ENCODE measurements at regions not wholly inside any gene's neighbourhood (a gene's known extent, or its start where the extent isn't known, plus 50 kb on each side); places are given as distances from the start of the nearest gene placed in this dataset.

DNA sequence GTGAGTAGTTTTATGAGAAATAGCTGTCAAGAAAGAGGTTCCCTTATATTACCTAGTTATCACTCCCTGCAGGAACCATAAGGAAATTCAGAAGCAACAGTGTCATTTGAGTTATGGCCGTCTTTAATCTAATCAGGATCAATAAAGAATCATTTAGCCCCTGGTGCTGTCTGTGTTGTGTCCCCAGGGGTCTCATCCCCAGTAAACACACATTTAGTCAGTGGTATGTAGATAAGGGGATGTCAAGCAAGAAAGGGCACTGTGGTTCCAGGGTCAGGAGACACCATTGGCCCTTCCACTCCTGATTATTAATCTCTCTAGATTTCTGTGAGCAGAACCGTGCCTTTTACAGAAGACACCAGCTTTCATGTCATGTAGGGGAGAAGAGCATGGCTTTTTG, 158.0 kb upstream of the SEMA6A start:
- TF ChIP-seq, protein P1, sequence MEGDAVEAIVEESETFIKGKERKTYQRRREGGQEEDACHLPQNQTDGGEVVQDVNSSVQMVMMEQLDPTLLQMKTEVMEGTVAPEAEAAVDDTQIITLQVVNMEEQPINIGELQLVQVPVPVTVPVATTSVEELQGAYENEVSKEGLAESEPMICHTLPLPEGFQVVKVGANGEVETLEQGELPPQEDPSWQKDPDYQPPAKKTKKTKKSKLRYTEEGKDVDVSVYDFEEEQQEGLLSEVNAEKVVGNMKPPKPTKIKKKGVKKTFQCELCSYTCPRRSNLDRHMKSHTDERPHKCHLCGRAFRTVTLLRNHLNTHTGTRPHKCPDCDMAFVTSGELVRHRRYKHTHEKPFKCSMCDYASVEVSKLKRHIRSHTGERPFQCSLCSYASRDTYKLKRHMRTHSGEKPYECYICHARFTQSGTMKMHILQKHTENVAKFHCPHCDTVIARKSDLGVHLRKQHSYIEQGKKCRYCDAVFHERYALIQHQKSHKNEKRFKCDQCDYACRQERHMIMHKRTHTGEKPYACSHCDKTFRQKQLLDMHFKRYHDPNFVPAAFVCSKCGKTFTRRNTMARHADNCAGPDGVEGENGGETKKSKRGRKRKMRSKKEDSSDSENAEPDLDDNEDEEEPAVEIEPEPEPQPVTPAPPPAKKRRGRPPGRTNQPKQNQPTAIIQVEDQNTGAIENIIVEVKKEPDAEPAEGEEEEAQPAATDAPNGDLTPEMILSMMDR (IDR thresholded peaks at IDR 0.05): no peak
- TF ChIP-seq POLR2A (IDR thresholded peaks at IDR 0.05): no peak
